Transverse colon (tissue), 4 donors: ENCODE measurements at regions not wholly inside any gene's neighbourhood (a gene's known extent, or its start where the extent isn't known, plus 50 kb on each side); places are given as distances from the start of the nearest gene placed in this dataset.

Experiments used
- CTCF ChIP-seq, 5 experiments: fragments of 200-600 bp in 3 of 5; fragments of 450-650 bp in 2 of 5; sonication (generic) in 3 of 5; IDR thresholded peaks; 1 replicate in 2 of 5; 2 replicates in 3 of 5; pipeline ENCODE4 v1.5.1; 2016 to 2017; ENCODE audit warnings: antibody characterized with exemption in 5 of 5, inconsistent platforms in 3 of 5, mild to moderate bottlenecking in 2 of 5, moderate library complexity in 1 of 5
- EP300 ChIP-seq: sonication (generic); formaldehyde crosslinking; IDR thresholded peaks from one replicate; pipeline ENCODE4 v1.6.1; 2017; ENCODE audit warnings: antibody characterized with exemption, low read depth
- POLR2AphosphoS5 ChIP-seq, 3 donors: sonication (generic); formaldehyde crosslinking; IDR thresholded peaks; one replicate each; pipeline ENCODE4 v1.6.1; 2016; ENCODE audit warnings: antibody characterized with exemption in 3 of 3

DNA sequence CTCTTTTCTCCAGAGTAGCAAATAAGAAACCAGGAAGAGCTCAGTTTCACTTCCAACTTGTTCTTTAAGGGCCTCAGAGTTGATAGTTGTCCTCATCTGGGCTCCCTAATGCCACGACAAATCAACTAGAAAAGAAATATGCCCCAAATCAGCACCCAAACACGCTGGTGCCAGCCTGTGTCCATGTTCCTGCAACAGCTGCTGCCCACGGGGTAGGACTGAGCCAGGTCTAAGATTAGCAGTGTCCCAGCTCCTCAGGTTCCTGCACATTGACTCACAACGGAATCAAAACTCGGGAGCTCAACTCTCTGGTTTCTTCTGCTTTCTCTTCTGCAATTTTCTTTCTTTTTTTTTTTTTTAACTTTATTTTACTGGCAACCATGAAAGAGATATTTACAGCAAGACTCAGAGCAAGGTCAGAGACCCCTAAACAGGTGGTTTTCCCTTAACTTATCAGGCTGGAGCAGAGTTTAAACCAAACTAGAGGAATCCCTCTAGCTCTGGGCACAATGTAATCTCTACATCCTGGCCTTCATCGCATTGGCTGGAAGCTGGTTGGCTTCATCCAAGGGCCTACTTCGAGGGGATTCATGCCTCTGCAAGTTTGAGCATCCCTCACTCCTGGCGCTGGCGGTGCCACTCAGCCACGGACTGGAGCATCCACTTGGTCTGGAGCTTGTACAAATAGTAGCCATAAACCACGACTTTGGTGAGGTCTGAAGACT lies 126.1 kb downstream of the PFKFB3 start:
- no peak for TF ChIP-seq CTCF (IDR thresholded peaks at IDR 0.05)
- TF ChIP-seq EP300: no peak
- no peak for TF ChIP-seq POLR2AphosphoS5 (IDR thresholded peaks at IDR 0.05)
